ENCODE measurements at regions not wholly inside any gene's neighbourhood (a gene's known extent, or its start where the extent isn't known, plus 50 kb on each side); places are given as distances from the start of the nearest gene placed in this dataset.

GRCh38 chr16:59201821-59202220 is 467.7 kb upstream of the GOT2 start:
- Mint-ChIP-seq H3K27me3 (ENCODE audit: low read depth) (peaks cover 16% of the 10 kb centered on the region), H3K4me3 (no peak overlapping the region), H3K27ac (no peak overlapping the region), H3K36me3 (no peaks in the 10 kb centered on the region), H3K9me3 (no peaks in the 10 kb centered on the region), H3K4me1 (no peaks in the 10 kb centered on the region)
- TF ChIP-seq CTCF (IDR thresholded peaks at IDR 0.05; ENCODE audit: unreplicated experiment): no peak
- no peak for DNase-seq (ENCODE audit: low spot score in 2 of 2, unreplicated experiment in 2 of 2)

- H3K4me3 Mint-ChIP-seq: no peak overlapping the region
- peaks cover 16% of the 10 kb centered on the region for H3K27me3 Mint-ChIP-seq (ENCODE audit: low read depth)
- H3K27ac Mint-ChIP-seq: no peak overlapping the region
- H3K9me3 Mint-ChIP-seq: no peaks in the 10 kb centered on the region
- no peaks in the 10 kb centered on the region for H3K36me3 Mint-ChIP-seq
- TF ChIP-seq CTCF (IDR thresholded peaks at IDR 0.05; ENCODE audit: unreplicated experiment): no peak
- H3K4me1 Mint-ChIP-seq: no peaks in the 10 kb centered on the region
- DNase-seq (ENCODE audit: low spot score in 2 of 2, unreplicated experiment in 2 of 2): no peak
Observed at GRCh38 chr16:59201160-59201559, 467.0 kb upstream of the GOT2 start.

GRCh38 chr16:59198487-59198886 is 464.4 kb upstream of the GOT2 start:
- no peaks in the 10 kb centered on the region for H3K4me1 Mint-ChIP-seq
- H3K27me3 Mint-ChIP-seq (ENCODE audit: low read depth): peaks cover 27% of the 10 kb centered on the region
- no peaks in the 10 kb centered on the region for H3K36me3 Mint-ChIP-seq
- no peak overlapping the region for H3K27ac Mint-ChIP-seq
- no peak for TF ChIP-seq CTCF (IDR thresholded peaks at IDR 0.05; ENCODE audit: unreplicated experiment)
- H3K4me3 Mint-ChIP-seq: no peak overlapping the region
- H3K9me3 Mint-ChIP-seq: no peaks in the 10 kb centered on the region
- no peak for DNase-seq (ENCODE audit: low spot score in 2 of 2, unreplicated experiment in 2 of 2)

- Mint-ChIP-seq H3K36me3 (no peaks in the 10 kb centered on the region), H3K4me1 (no peaks in the 10 kb centered on the region), H3K4me3 (no peak overlapping the region), H3K27me3 (ENCODE audit: low read depth) (peaks cover 25% of the 10 kb centered on the region), H3K9me3 (no peaks in the 10 kb centered on the region), H3K27ac (no peak overlapping the region)
- TF ChIP-seq CTCF (IDR thresholded peaks at IDR 0.05; ENCODE audit: unreplicated experiment): no peak
- DNase-seq (ENCODE audit: low spot score in 2 of 2, unreplicated experiment in 2 of 2): no peak
Observed at GRCh38 chr16:59195242-59195641, 461.1 kb upstream of the GOT2 start.

GRCh38 chr16:59193637-59194036 is 459.5 kb upstream of the GOT2 start:
- no peak for DNase-seq (ENCODE audit: low spot score in 2 of 2, unreplicated experiment in 2 of 2)
- no peak for TF ChIP-seq CTCF (IDR thresholded peaks at IDR 0.05; ENCODE audit: unreplicated experiment)
- Mint-ChIP-seq H3K9me3 (no peaks in the 10 kb centered on the region), H3K27me3 (ENCODE audit: low read depth) (peaks cover 24% of the 10 kb centered on the region), H3K27ac (no peak overlapping the region), H3K4me1 (no peaks in the 10 kb centered on the region), H3K36me3 (no peaks in the 10 kb centered on the region), H3K4me3 (no peak overlapping the region)

- Mint-ChIP-seq H3K4me3 (no peak overlapping the region), H3K27ac (no peak overlapping the region), H3K4me1 (no peaks in the 10 kb centered on the region), H3K27me3 (ENCODE audit: low read depth) (peaks cover 22% of the 10 kb centered on the region), H3K36me3 (no peaks in the 10 kb centered on the region), H3K9me3 (no peaks in the 10 kb centered on the region)
- DNase-seq (ENCODE audit: low spot score in 2 of 2, unreplicated experiment in 2 of 2): no peak
- TF ChIP-seq CTCF (IDR thresholded peaks at IDR 0.05; ENCODE audit: unreplicated experiment): peak; percentile 61
Observed at GRCh38 chr16:59192551-59193199, 458.6 kb upstream of the GOT2 start.
